ENCODE measurements at regions not wholly inside any gene's neighbourhood (a gene's known extent, or its start where the extent isn't known, plus 50 kb on each side); places are given as distances from the start of the nearest gene placed in this dataset. TPM values are rescaled to one million over a fixed set of nuclear protein-coding genes. Genes with fewer than 3 reads are reported as not detected.

- Histone ChIP-seq H3K27ac (ENCODE audit: low read depth in 2 of 2, low read length in 2 of 2) (no peak overlapping the region), H3K9me3 (ENCODE audit: control insufficient read depth in 2 of 3, insufficient read depth in 1 of 3, low read length in 3 of 3) (no peaks in the 10 kb centered on the region), H3K4me3 (ENCODE audit: low read length in 3 of 3) (no peak overlapping the region), H3K36me3 (ENCODE audit: control insufficient read depth in 2 of 3, insufficient read depth in 3 of 3, low read length in 3 of 3) (no peaks in the 10 kb centered on the region), H3K9ac (ENCODE audit: low read length in 3 of 3) (no peak overlapping the region), H3K4me1 (ENCODE audit: control insufficient read depth in 2 of 3, insufficient read depth in 2 of 3, low read depth in 1 of 3, low read length in 3 of 3) (no peaks in the 10 kb centered on the region), H3K27me3 (ENCODE audit: control insufficient read depth, insufficient read depth, low read length) (no peaks in the 10 kb centered on the region)
- no peak for FAIRE-seq
- DNase-seq, result no peak
- TF ChIP-seq, protein P1, sequence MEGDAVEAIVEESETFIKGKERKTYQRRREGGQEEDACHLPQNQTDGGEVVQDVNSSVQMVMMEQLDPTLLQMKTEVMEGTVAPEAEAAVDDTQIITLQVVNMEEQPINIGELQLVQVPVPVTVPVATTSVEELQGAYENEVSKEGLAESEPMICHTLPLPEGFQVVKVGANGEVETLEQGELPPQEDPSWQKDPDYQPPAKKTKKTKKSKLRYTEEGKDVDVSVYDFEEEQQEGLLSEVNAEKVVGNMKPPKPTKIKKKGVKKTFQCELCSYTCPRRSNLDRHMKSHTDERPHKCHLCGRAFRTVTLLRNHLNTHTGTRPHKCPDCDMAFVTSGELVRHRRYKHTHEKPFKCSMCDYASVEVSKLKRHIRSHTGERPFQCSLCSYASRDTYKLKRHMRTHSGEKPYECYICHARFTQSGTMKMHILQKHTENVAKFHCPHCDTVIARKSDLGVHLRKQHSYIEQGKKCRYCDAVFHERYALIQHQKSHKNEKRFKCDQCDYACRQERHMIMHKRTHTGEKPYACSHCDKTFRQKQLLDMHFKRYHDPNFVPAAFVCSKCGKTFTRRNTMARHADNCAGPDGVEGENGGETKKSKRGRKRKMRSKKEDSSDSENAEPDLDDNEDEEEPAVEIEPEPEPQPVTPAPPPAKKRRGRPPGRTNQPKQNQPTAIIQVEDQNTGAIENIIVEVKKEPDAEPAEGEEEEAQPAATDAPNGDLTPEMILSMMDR (IDR thresholded peaks at IDR 0.05; ENCODE audit: borderline replicate concordance, extremely low read depth, insufficient read depth), result no peak
- intact Hi-C loops (cut with DNase I), result no loop called here
Observed at GRCh38 chr4:112094330-112094729, 50.9 kb upstream of the FAM241A start.

Small RNA genes in the stretch of these regions (microRNA-seq; reads per million reads assigned to microRNA genes)
- gene MIR297, result not detected
